HG02885 (cell line): ENCODE measurements at regions not wholly inside any gene's neighbourhood (a gene's known extent, or its start where the extent isn't known, plus 50 kb on each side); places are given as distances from the start of the nearest gene placed in this dataset.
A peak's percentile ranks its signal among the peaks of the same experiment; 100 is the strongest.

Experiments
- ATAC-seq: cut with Tn5 transposase; IDR thresholded peaks from one replicate; pipeline ENCODE4 v1.9.1; 2021; ENCODE audit warnings: mild to moderate bottlenecking; ENCODE audit not compliant: unreplicated experiment, poor library complexity

GRCh38 chr12:92299344-92299743, 153.7 kb upstream of the BTG1 start:
- ATAC-seq = no peak

DNA sequence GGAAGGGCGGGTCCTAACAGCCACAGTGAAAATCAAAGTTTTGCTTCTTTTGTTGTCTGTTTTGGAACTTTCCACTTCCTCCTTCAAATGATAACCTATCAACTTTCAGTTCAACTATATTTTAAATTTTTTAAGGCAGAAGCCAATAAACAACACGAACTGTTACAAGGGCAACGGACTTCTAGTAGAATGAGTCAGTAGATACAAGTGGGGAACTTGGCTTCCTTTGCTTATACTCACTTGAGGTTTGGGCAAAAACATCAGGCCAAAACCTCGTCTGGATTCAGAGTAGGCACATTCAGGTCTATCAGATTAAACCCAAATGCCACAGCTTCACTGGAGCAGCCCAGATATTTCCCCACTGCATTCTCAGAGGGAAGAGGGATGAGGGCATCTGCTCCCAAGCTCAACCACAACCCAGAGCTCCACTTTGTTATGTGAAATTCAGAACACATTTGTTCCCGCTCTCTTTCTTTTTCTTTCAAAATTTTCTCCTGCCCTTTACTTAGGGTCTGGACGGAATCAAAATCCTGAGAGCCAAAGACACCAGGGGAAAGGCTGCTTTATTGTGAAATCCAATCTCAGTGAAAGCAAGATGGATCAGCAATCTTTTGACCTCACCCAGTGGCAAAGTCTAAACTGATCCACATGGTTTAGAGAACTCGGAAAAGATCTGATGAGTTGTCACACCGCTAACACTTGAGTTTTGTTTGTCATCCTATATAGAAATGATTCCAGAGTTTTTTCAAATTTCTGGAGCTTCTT, 152.5 kb upstream of the BTG1 start:
- ATAC-seq = peak; percentile 40

GRCh38 chr12:92297405-92297804, 151.8 kb upstream of the BTG1 start:
- ATAC-seq = no peak

GRCh38 chr12:92295523-92295922, 149.9 kb upstream of the BTG1 start:
- ATAC-seq = no peak

GRCh38 chr12:92294676-92295440, 149.2 kb upstream of the BTG1 start:
- no peak for ATAC-seq

DNA sequence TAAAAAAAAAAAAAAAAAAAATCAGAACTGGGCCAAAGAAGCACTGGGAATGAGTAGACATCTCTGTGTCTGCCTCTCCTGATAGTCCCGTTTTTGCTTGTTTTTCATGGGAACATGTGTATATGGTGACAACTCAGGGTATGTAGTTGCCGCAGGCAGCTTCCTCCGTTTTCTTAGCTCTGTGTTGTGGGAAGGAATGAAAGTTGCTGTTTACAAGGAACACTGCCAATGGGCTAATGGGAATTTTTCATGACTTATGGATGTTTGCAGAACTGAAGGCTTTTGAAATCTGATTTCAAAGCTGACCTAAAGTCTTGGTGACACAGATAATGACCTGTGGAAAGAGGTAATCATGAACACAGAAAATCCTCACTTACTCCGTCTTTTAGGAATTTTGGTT, 146.4 kb upstream of the BTG1 start:
- ATAC-seq = no peak

DNA sequence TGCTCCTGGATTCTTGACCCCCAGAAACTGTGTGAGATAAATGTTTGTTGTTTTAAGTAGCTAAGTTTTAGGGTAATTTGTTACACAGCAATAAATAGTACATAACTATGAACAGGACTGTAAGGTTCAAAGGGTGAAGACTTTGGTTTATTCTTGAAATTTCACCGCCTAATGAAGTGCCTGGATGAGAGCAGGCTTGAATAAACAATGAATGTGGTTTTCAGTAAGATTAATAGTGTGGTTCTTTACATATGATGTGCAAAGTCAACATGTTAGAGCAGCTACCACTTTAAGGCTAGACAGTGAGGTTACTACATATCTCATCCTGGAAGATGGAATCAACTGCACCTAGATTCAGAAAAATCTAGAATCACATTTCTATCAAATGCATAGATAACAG, 145.2 kb upstream of the BTG1 start:
- ATAC-seq = no peak

DNA sequence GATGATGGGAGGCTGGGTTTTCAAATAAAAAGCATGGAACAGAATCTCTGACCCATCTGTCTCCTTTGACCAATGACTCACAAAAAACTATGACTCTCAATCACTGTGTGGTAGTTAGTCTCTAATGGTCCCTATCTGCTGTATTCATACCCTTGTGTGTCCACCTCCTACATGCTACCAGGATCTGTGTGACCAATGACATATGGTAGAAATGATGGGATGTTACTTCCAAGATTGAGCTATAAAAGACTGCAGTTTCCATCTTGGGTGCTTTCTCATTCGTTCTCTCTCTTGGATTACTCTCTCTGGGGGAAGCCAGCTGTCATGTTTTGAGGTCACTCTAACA, 144.7 kb upstream of the BTG1 start:
- no peak for ATAC-seq

DNA sequence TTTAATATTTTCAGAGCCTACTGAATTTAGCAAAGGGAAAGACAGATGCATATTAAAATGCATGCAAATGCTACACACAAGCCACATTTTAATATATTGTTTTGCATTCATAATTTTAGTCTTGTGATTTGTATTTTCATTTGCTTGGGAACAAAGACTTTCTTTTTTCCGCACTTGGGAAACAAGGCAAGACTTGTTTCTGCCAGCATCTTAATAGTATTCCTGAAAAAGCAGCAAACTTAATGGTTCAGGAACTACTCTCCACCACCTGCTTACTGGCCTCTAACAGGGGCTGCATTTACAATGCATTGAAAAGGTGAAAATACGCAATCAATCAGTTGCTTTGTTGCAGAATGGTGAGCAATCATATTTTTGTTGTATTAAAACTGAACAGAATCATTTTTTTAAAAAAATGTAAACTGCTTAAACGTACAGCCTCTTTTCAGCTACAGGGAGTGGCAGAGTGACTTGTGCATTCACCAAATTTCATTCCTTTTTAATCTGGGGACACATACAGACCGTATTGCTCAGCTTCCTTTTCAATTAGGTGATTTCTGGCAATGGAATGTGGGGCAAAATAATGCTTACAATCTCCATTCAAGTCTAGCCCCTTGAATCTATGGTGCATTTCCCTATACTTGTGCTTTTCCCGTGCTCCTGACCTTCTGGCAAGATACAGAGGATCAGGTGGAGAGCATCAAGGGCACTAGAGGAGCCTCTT, 144.1 kb upstream of the BTG1 start:
- ATAC-seq = no peak

DNA sequence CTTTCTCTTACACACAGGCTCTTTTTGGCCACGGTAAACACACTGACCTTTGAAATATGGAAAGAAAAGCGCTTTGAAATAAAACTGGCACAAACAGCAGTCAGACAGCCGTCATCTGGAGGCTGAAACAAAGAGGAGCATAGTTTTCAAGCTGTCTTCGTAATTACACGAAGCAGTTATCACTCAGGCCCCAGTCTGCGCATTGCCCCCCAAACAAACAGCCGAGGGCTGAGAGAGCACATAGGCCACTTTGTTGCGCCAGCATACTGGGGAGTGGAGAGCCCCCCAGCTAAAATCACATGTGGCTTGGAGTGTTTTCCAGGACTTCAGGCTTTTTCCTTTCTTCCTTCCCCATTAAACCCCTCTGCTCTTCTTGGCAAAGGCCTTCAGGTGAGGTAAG, 142.9 kb upstream of the BTG1 start:
- no peak for ATAC-seq

DNA sequence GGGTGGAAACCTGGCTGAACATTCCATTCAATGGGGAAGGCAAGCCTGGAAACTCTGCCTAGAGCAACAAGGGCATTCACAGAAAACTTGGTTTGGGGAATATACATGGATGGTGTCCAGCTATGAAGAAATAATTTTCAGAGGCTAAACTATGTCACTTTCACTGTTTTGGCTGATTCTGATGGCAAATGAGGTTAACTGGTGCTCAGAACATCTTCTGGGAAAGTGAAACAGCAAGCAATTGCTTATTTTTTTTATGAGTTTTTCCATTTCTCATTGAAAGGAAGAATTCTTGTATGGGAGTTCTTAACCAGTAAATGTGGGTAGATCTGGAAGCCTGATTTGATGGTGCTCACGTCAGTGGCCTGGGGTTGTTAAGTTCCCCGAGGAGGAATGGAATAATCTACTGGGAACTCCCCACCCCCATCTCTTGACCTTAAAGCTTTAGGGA, 132.8 kb upstream of the BTG1 start:
- ATAC-seq = no peak

DNA sequence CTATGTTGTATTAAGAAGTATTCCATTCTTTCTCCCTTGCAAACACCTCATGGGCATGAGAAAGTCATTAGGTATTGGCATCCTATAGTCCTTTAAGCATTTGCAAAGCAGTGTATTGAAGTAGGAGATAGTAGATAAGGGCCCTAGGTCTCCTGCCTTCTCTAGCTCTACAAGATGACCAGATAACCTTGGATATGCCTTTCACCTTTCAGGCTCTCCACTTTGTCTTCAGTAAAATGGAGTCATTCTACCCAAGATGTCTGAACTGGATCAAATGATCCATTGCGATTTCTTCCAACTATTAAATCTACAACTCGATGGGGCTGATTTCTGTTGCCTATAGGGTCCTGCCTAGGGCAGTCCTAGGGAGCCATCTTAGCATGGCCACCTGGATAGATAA, 132.1 kb upstream of the BTG1 start:
- no peak for ATAC-seq

DNA sequence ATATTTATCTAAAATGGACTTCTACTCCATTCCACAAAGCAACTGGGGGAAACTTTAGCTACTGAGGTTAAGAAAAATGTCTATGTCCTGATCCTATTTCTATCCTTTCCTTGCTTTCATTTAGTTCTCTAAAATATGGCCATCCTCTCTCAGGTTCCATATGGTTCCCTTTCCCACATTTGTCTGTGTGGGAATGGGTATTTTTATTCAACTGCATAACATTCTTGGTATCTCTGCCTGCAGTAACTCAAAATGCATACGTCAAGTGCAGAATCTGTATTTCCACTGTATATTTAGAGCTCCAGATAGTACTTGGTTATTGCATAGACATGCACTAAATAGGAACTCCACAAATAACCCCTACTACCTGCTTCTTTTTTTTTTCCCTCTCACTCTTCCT, 130.6 kb upstream of the BTG1 start:
- ATAC-seq = no peak

GRCh38 chr12:92275443-92276154, 130.0 kb upstream of the BTG1 start:
- no peak for ATAC-seq

GRCh38 chr12:92273076-92273475, 127.4 kb upstream of the BTG1 start:
- no peak for ATAC-seq

GRCh38 chr12:92272061-92272964, 126.7 kb upstream of the BTG1 start:
- ATAC-seq = no peak

DNA sequence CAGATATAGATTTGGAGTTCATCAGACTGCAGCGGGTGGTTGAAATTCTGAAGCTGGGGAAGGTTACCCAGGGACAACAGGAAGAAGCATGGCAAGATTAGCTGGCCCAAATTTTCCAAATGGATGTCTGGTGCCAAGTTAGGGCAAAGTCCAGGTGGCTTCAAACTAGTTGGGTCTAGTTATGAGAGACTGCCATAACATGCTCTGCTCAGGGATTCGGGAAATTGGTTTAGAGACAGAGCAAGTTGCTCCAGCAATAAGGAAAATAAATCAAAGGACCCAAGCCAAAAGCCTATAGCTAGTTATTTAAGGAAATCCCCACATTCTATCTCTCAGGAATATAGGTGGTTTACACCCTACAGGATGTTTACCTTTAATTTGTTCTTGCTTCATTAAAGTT, 125.7 kb upstream of the BTG1 start:
- ATAC-seq = no peak

DNA sequence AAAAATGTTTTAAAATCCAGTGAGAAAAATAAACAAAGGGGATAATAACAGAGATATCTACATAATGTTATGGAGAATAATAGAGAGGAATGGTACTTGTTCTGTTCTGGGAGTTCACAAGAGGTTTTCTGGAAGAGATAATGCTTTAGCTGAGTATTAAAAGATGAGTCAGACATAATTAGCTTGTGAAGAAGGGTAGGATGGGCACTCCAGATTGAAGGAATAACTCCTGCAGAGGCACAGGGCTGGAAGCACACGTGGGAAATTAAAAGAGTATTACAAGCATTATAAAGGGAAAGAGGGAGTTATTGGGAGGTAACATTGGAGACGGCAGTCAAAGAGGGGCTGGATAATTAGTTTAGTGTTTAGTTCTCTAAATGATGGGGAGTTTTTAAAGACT, 124.9 kb upstream of the BTG1 start:
- ATAC-seq = no peak

DNA sequence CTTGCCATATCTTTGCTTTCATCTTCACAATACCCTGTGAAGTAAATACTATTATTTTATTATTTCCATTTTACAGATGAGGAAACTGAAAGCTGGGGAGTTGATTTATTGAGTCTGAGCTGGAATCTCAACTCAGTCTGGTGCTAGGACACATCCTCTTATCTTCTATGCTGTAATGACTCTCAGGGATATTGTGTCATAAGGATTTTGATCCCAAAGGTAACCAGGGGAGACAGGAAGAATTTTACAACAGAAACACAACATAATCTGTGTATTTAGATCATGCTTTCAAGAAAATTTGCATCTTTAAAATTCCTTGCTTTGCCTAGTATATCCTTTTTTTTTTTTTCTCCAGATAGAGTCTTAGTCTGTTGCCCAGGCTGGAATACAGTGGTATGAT, 123.3 kb upstream of the BTG1 start:
- ATAC-seq = no peak

- ATAC-seq = no peak
Measured at GRCh38 chr12:92261692-92262091, 116.0 kb upstream of the BTG1 start.
